ENCODE measurements at regions not wholly inside any gene's neighbourhood (a gene's known extent, or its start where the extent isn't known, plus 50 kb on each side); places are given as distances from the start of the nearest gene placed in this dataset.

- TF ChIP-seq CTCF (IDR thresholded peaks at IDR 0.05) (no peak), POLR2A (IDR thresholded peaks at IDR 0.05) (no peak)
These were observed 85.9 kb upstream of the VSTM2B start for GRCh38 chr19:29439688-29440550.
